ENCODE measurements at regions not wholly inside any gene's neighbourhood (a gene's known extent, or its start where the extent isn't known, plus 50 kb on each side); places are given as distances from the start of the nearest gene placed in this dataset.

GRCh38 chr4:65021149-65021548, 611.9 kb upstream of the TECRL start:
- TF ChIP-seq CTCF (IDR thresholded peaks at IDR 0.05) (no peak), TCF7L2 (IDR thresholded peaks at IDR 0.05; ENCODE audit: low read depth, low read length) (no peak)

Measured in Panc1 (cell line).